Erythroblast (primary cell): ENCODE measurements at regions not wholly inside any gene's neighbourhood (a gene's known extent, or its start where the extent isn't known, plus 50 kb on each side); places are given as distances from the start of the nearest gene placed in this dataset.

Experiments used
- GATA1 ChIP-seq: IDR thresholded peaks from 2 replicates; pipeline ENCODE4 v1.6.1; 2011; ENCODE audit warnings: low read depth, mild to moderate bottlenecking, control low read depth, low read length, moderate library complexity
- POLR2A ChIP-seq: IDR thresholded peaks from 2 replicates; pipeline ENCODE4 v1.6.1; 2011; ENCODE audit warnings: mild to moderate bottlenecking, low read length

DNA sequence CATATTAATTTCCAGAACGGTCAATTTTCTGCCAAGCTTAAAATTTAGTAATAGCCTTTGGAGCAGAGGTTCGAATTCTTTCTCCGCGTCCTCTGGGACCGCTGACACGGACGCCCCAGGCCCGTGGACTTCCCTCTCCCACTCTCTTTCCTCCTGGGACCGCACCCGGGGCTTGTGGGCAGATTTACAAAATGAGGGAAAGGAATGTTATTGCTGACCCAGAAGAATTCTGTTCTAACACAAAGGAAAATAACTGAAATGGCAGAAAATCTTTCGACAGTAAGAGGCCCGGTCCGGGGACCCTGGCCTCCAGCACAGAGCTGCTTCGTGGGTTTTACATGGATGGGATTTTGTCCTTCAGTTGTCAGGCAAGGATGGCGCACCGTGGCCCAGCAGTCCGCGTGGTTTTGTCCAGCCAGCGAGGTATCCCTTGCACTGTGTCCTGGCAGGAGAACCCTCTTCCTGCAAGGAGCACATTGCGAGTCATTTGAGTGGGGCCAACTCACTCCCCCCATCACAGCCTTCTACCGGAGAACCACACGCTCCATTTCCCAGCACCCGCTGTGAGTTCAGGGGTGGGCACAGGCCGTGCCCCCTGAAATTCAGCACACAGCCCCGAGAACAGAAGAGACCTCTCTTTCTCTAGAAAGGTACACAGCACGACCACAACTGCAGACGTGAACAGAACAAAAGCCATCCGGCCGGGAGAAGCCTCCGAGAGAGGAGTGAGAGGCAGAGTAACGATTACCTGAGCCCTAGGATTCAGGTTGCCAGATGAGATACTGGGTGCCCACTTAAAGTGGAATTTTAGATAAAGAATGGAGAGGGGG is 106.0 kb upstream of the AFDN start:
- TF ChIP-seq POLR2A, result no peak
- no peak for TF ChIP-seq GATA1
